HG02623 (cell line): ENCODE measurements at regions not wholly inside any gene's neighbourhood (a gene's known extent, or its start where the extent isn't known, plus 50 kb on each side); places are given as distances from the start of the nearest gene placed in this dataset.
"Not testable (repeated sequence)": the region's sequence is repeated elsewhere in the genome, so short reads cannot be mapped to it uniquely, and the experiment has no call there.

Experiments
- ATAC-seq: cut with Tn5 transposase; IDR thresholded peaks from one replicate; pipeline ENCODE4 v1.9.1; 2021; ENCODE audit warnings: moderate library complexity; ENCODE audit not compliant: unreplicated experiment

- no peak for ATAC-seq
Measured at GRCh38 chr2:193476171-193476800, 1281.6 kb upstream of the TMEFF2 start.

- ATAC-seq, result no peak
Measured at GRCh38 chr2:193475038-193475437, 1280.3 kb upstream of the TMEFF2 start.

- no peak for ATAC-seq
Measured at GRCh38 chr2:193469251-193469650, 1274.5 kb upstream of the TMEFF2 start.

- ATAC-seq, result no peak
Measured at GRCh38 chr2:193467276-193467987, 1272.7 kb upstream of the TMEFF2 start.

GRCh38 chr2:193463011-193463410 lies 1268.3 kb upstream of the TMEFF2 start:
- ATAC-seq, result no peak

- no peak for ATAC-seq
Measured at GRCh38 chr2:193462411-193462810, 1267.7 kb upstream of the TMEFF2 start.

- peak; percentile 63 for ATAC-seq
Measured at GRCh38 chr2:193461431-193461934, 1266.8 kb upstream of the TMEFF2 start.

GRCh38 chr2:193446967-193447366 lies 1252.2 kb upstream of the TMEFF2 start:
- ATAC-seq, result no peak

GRCh38 chr2:193442293-193442692 lies 1247.6 kb upstream of the TMEFF2 start:
- ATAC-seq, result no peak

GRCh38 chr2:193428336-193428818 lies 1233.6 kb upstream of the TMEFF2 start:
- ATAC-seq, result no peak

GRCh38 chr2:193412368-193412767 lies 1217.6 kb upstream of the TMEFF2 start:
- ATAC-seq, result not testable (repeated sequence)

GRCh38 chr2:193409951-193410350 lies 1215.2 kb upstream of the TMEFF2 start:
- ATAC-seq, result no peak

GRCh38 chr2:193382583-193382982 lies 1187.8 kb upstream of the TMEFF2 start:
- ATAC-seq, result no peak

- peak; percentile 53 for ATAC-seq
Measured at GRCh38 chr2:193377789-193378188, 1183.1 kb upstream of the TMEFF2 start.

GRCh38 chr2:193373120-193373519 lies 1178.4 kb upstream of the TMEFF2 start:
- no peak for ATAC-seq

GRCh38 chr2:193371200-193371599 lies 1176.5 kb upstream of the TMEFF2 start:
- ATAC-seq, result no peak

- no peak for ATAC-seq
Measured at GRCh38 chr2:193368615-193369014, 1173.9 kb upstream of the TMEFF2 start.

- ATAC-seq, result no peak
Measured at GRCh38 chr2:193357508-193357907, 1162.8 kb upstream of the TMEFF2 start.

GRCh38 chr2:193352665-193353242 lies 1158.0 kb upstream of the TMEFF2 start:
- not testable (repeated sequence) for ATAC-seq

- no peak for ATAC-seq
Measured at GRCh38 chr2:193350509-193350908, 1155.8 kb upstream of the TMEFF2 start.

GRCh38 chr2:193349642-193350041 lies 1154.9 kb upstream of the TMEFF2 start:
- no peak for ATAC-seq

- no peak for ATAC-seq
Measured at GRCh38 chr2:193348055-193348454, 1153.3 kb upstream of the TMEFF2 start.
